H9 (cell line): ENCODE measurements at regions not wholly inside any gene's neighbourhood (a gene's known extent, or its start where the extent isn't known, plus 50 kb on each side); places are given as distances from the start of the nearest gene placed in this dataset.

Experiments used
- DNase-seq: peaks from one replicate; pipeline ENCODE4 v3.0.0-alpha.2; 2017
- H2AFZ ChIP-seq: one replicate; pipeline ENCODE4 v1.6.1; 2013; ENCODE audit warnings: mild to moderate bottlenecking, low read length, control low read depth, moderate library complexity
- H2AK5ac ChIP-seq: 2 replicates; pipeline ENCODE4 v1.6.1; 2013; ENCODE audit warnings: low read length, control low read depth, mixed read lengths; ENCODE audit not compliant: insufficient read length
- H2BK120ac ChIP-seq: one replicate; pipeline ENCODE4 v1.6.1; 2013; ENCODE audit warnings: low read depth, mild to moderate bottlenecking, low read length, control low read depth, inconsistent platforms; ENCODE audit not compliant: poor library complexity, severe bottlenecking
- H2BK12ac ChIP-seq: 2 replicates; pipeline ENCODE4 v1.6.1; 2013; ENCODE audit warnings: low read length, control low read depth, mixed read lengths, low read depth; ENCODE audit not compliant: insufficient read length
- H2BK15ac ChIP-seq: 2 replicates; pipeline ENCODE4 v1.6.1; 2013; ENCODE audit warnings: low read depth, low read length, control low read depth
- H2BK20ac ChIP-seq: one replicate; pipeline ENCODE4 v1.6.1; 2013; ENCODE audit warnings: low read depth, mild to moderate bottlenecking, low read length, control low read depth, inconsistent platforms; ENCODE audit not compliant: poor library complexity, severe bottlenecking
- H2BK5ac ChIP-seq: 2 replicates; pipeline ENCODE4 v1.6.1; 2013; ENCODE audit warnings: low read length, control low read depth, mixed read lengths; ENCODE audit not compliant: insufficient read length
- H3K14ac ChIP-seq: 2 replicates; pipeline ENCODE4 v1.6.1; 2013; ENCODE audit warnings: low read length, control low read depth; ENCODE audit not compliant: insufficient read depth
- H3K18ac ChIP-seq: 2 replicates; pipeline ENCODE4 v1.6.1; 2013; ENCODE audit warnings: low read depth, mild to moderate bottlenecking, mixed read lengths, low read length, control low read depth; ENCODE audit not compliant: insufficient read length
- H3K23ac ChIP-seq: 2 replicates; pipeline ENCODE4 v1.6.1; 2013; ENCODE audit warnings: low read length, control low read depth, mixed read lengths, low read depth; ENCODE audit not compliant: insufficient read length
- H3K23me2 ChIP-seq: 2 replicates; pipeline ENCODE4 v1.6.1; 2013; ENCODE audit warnings: low read depth, mild to moderate bottlenecking, mixed read lengths, low read length, control low read depth; ENCODE audit not compliant: insufficient read length, poor library complexity, severe bottlenecking
- H3K27ac ChIP-seq: 2 replicates; pipeline ENCODE4 v1.5.1; 2013; ENCODE audit warnings: low read length, control low read depth, mixed read lengths, low read depth; ENCODE audit not compliant: insufficient read length
- H3K27me3 ChIP-seq: 2 replicates; pipeline ENCODE4 v1.6.1; 2013; ENCODE audit warnings: low read length, control low read depth, inconsistent platforms; ENCODE audit not compliant: insufficient read depth
- H3K4ac ChIP-seq: 2 replicates; pipeline ENCODE4 v1.6.1; 2013; ENCODE audit warnings: low read depth, mild to moderate bottlenecking, control low read depth, inconsistent platforms, low read length, moderate library complexity
- H3K4me1 ChIP-seq: 2 replicates; pipeline ENCODE4 v1.6.1; 2013; ENCODE audit warnings: low read length, control low read depth, inconsistent platforms; ENCODE audit not compliant: insufficient read depth
- H3K4me2 ChIP-seq: 2 replicates; pipeline ENCODE4 v1.6.1; 2013; ENCODE audit warnings: low read length, control low read depth, mixed read lengths; ENCODE audit not compliant: insufficient read length, insufficient read depth
- H3K56ac ChIP-seq: 2 replicates; pipeline ENCODE4 v1.6.1; 2013; ENCODE audit warnings: low read depth, mild to moderate bottlenecking, mixed read lengths, low read length, control low read depth; ENCODE audit not compliant: insufficient read length
- H3K79me1 ChIP-seq: 2 replicates; pipeline ENCODE4 v1.6.1; 2013; ENCODE audit warnings: low read depth, mild to moderate bottlenecking, moderate library complexity, low read length, control low read depth, inconsistent platforms; ENCODE audit not compliant: insufficient read depth, poor library complexity, severe bottlenecking
- H3K79me2 ChIP-seq: 2 replicates; pipeline ENCODE4 v1.6.1; 2013; ENCODE audit warnings: low read length, control low read depth, inconsistent platforms; ENCODE audit not compliant: insufficient read depth
- H3K9ac ChIP-seq: 2 replicates; pipeline ENCODE4 v1.6.1; 2013; ENCODE audit warnings: low read length, control low read depth, mixed read lengths; ENCODE audit not compliant: insufficient read length; ENCODE audit errors: extremely low read depth
- H3K9me3 ChIP-seq: one replicate; pipeline ENCODE4 v1.6.1; 2013; ENCODE audit warnings: low read depth, low read length, inconsistent platforms; ENCODE audit not compliant: control insufficient read depth
- H3T11ph ChIP-seq: one replicate; pipeline ENCODE4 v1.6.1; 2013; ENCODE audit warnings: mild to moderate bottlenecking, low read length, control low read depth, inconsistent platforms
- H4K20me1 ChIP-seq: one replicate; pipeline ENCODE4 v1.6.1; 2013; ENCODE audit not compliant: control insufficient read depth, insufficient read length, insufficient read depth
- H4K5ac ChIP-seq: 2 replicates; pipeline ENCODE4 v1.6.1; 2013; ENCODE audit warnings: low read depth, mild to moderate bottlenecking, mixed read lengths, low read length, control low read depth; ENCODE audit not compliant: insufficient read length
- H4K8ac ChIP-seq: replicated peaks from 2 replicates; pipeline ENCODE4 v1.6.1; 2013; ENCODE audit warnings: low read length, control low read depth, mixed read lengths, low read depth; ENCODE audit not compliant: insufficient read length
- H4K91ac ChIP-seq: 2 replicates; pipeline ENCODE4 v1.6.1; 2013; ENCODE audit warnings: low read depth, mild to moderate bottlenecking, moderate library complexity, mixed read lengths, low read length, control low read depth; ENCODE audit not compliant: insufficient read length
- H3K27ac Mint-ChIP-seq, 3 experiments: 2 replicates in 2 of 3; 3 replicates in 1 of 3; pipeline ENCODE4 v1.8.0; 2020 to 2021; ENCODE audit warnings: mixed read lengths in 3 of 3, mild to moderate bottlenecking in 1 of 3, moderate library complexity in 1 of 3
- H3K27me3 Mint-ChIP-seq: 2 replicates; pipeline ENCODE4 v1.8.0; 2021; ENCODE audit warnings: low read depth, mild to moderate bottlenecking, moderate library complexity, mixed read lengths
- H3K36me3 Mint-ChIP-seq, 3 experiments: 2 replicates in 2 of 3; 3 replicates in 1 of 3; pipeline ENCODE4 v1.8.0; 2020 to 2021; ENCODE audit warnings: low read depth in 3 of 3, mixed read lengths in 3 of 3; ENCODE audit not compliant: insufficient read depth in 1 of 3
- H3K4me1 Mint-ChIP-seq, 2 experiments: 2 replicates each; pipeline ENCODE4 v1.8.0; 2020; ENCODE audit warnings: mixed read lengths in 2 of 2
- H3K4me3 Mint-ChIP-seq, 2 experiments: 2 replicates in 1 of 2; 3 replicates in 1 of 2; pipeline ENCODE4 v1.8.0; 2020 to 2021; ENCODE audit warnings: mild to moderate bottlenecking in 2 of 2, mixed read lengths in 2 of 2, moderate library complexity in 1 of 2
- H3K9me3 Mint-ChIP-seq, 2 experiments: 2 replicates in 1 of 2; 3 replicates in 1 of 2; pipeline ENCODE4 v1.8.0; 2020; ENCODE audit warnings: mild to moderate bottlenecking in 2 of 2, mixed read lengths in 2 of 2, moderate library complexity in 1 of 2
- WGBS: extraction: QIAGEN DNeasy Blood & Tissue Kit; methylation state at CpG from one replicate; pipeline ENCODE4 v1.1.7; 2013; ENCODE audit warnings: missing lambda C conversion rate, low lambda C conversion rate, mixed read lengths; ENCODE audit not compliant: insufficient read length; ENCODE audit errors: extremely low coverage; 5-methylcytosine and 5-hydroxymethylcytosine counted together
- TF ChIP-seq, protein P1 (sequence below): fragments of 200-600 bp; sonication (generic); conservative IDR thresholded peaks from 3 replicates; pipeline ENCODE4 v1.8.0; 2021; ENCODE audit warnings: antibody characterized with exemption, mild to moderate bottlenecking

DNA sequence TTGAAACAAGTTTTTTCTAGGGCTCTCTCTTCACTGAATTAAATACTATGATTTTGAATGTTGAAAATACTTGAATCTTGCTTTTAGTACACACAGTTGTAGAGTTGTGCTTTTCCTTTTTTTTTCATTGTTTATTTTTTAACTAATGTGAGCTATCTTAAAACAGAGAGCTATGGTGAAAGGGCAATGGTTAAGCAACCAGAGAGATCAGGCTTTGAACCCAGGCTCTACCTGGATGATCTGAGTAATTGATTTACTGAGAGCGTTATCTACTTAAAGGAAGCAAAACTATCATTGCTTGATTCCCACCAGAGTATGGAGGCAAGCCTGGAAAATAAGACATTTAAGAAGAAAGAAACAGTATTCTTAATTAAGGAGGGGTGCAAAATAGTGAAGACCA, 138.6 kb downstream of the DUSP6 start:
- no peaks in the 10 kb centered on the region for H3K36me3 Mint-ChIP-seq
- Histone ChIP-seq H4K5ac (no peak overlapping the region), H3K27me3 (no peaks in the 10 kb centered on the region), H3K23me2 (no peaks in the 10 kb centered on the region), H3K56ac (no peak overlapping the region), H3K18ac (no peak overlapping the region), H3K27ac (no peak overlapping the region), H3K79me2 (no peaks in the 10 kb centered on the region), H3T11ph (no peak overlapping the region), H3K9me3 (no peaks in the 10 kb centered on the region), H2BK120ac (no peak overlapping the region), H2BK15ac (no peak overlapping the region), H2BK12ac (no peak overlapping the region), H2AK5ac (no peak overlapping the region), H2BK5ac (no peak overlapping the region), H2AFZ (no peak overlapping the region), H3K4me2 (no peak overlapping the region), H2BK20ac (no peak overlapping the region), H4K8ac (no peak overlapping the region), H4K20me1 (no peaks in the 10 kb centered on the region), H3K4ac (no peak overlapping the region), H4K91ac (no peak overlapping the region), H3K79me1 (no peaks in the 10 kb centered on the region), H3K9ac (no peak overlapping the region), H3K23ac (no peak overlapping the region), H3K4me1 (no peaks in the 10 kb centered on the region), H3K14ac (no peak overlapping the region)
- peaks cover 14 to 16% of the 10 kb centered on the region in 2 experiments for H3K4me1 Mint-ChIP-seq
- no CpG with 5 or more reads among the region's 1 CpG for WGBS
- H3K4me3 Mint-ChIP-seq = no peak overlapping the region
- TF ChIP-seq, protein P1, sequence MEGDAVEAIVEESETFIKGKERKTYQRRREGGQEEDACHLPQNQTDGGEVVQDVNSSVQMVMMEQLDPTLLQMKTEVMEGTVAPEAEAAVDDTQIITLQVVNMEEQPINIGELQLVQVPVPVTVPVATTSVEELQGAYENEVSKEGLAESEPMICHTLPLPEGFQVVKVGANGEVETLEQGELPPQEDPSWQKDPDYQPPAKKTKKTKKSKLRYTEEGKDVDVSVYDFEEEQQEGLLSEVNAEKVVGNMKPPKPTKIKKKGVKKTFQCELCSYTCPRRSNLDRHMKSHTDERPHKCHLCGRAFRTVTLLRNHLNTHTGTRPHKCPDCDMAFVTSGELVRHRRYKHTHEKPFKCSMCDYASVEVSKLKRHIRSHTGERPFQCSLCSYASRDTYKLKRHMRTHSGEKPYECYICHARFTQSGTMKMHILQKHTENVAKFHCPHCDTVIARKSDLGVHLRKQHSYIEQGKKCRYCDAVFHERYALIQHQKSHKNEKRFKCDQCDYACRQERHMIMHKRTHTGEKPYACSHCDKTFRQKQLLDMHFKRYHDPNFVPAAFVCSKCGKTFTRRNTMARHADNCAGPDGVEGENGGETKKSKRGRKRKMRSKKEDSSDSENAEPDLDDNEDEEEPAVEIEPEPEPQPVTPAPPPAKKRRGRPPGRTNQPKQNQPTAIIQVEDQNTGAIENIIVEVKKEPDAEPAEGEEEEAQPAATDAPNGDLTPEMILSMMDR = no peak
- H3K27ac Mint-ChIP-seq = no peak overlapping the region
- no peaks in the 10 kb centered on the region for H3K9me3 Mint-ChIP-seq
- H3K27me3 Mint-ChIP-seq = no peaks in the 10 kb centered on the region
- no peak for DNase-seq
